ENCODE measurements at regions not wholly inside any gene's neighbourhood (a gene's known extent, or its start where the extent isn't known, plus 50 kb on each side); places are given as distances from the start of the nearest gene placed in this dataset.

- no peak for TF ChIP-seq CTCF (conservative IDR thresholded peaks at IDR 0.05; ENCODE audit: low read depth, low read length)
- no peak for TF ChIP-seq EZH2 (IDR thresholded peaks at IDR 0.05; ENCODE audit: low read length, unreplicated experiment)
Observed at GRCh38 chr7:41917-42565, 150.3 kb upstream of the FAM20C start.
